GM19043 (cell line): ENCODE measurements at regions not wholly inside any gene's neighbourhood (a gene's known extent, or its start where the extent isn't known, plus 50 kb on each side); places are given as distances from the start of the nearest gene placed in this dataset.

Experiments used
- ATAC-seq: cut with Tn5 transposase; IDR thresholded peaks from one replicate; pipeline ENCODE4 v1.9.1; 2021; ENCODE audit warnings: low read depth; ENCODE audit not compliant: unreplicated experiment

- no peak for ATAC-seq
Measured at GRCh38 chr2:226077841-226078240, 678.3 kb downstream of the NYAP2 start.

DNA sequence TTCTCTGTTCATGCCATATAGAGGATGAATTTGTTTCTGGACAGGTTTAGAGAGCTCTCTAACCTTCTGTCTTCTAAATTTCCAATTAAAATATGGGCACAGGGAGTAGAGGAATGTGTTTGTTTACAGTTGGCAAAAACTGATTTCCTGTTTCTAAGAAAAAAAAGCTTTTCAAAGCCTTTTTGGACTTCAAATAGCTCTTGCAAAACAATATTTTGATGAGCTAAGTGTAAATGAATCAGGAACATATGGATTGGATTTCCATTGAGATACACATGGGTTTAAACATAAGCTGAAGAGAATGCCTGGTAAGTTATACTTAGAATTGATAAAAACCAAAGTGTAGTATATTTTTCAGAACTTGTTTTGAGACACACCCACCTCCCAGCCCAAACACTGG is 677.5 kb downstream of the NYAP2 start:
- ATAC-seq = no peak

GRCh38 chr2:226076529-226076928 is 677.0 kb downstream of the NYAP2 start:
- no peak for ATAC-seq

DNA sequence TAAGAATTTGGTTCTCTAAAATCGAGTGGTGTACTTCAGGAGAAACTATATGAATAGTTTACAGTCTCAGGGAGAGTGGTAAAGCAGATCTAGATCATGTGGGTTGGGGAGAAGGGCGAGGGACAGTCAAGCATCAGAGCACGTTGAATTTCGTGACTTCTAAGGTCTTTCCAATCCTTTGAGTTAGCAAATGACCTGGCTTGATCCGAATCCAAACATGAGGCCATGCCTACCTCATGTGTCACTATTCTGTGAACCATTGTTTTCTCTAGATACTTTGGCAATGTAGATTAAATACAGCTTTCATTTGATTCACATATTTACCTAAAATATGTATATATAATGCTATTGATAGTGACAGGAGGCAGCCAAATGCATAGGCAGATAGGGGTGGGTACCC is 674.9 kb downstream of the NYAP2 start:
- ATAC-seq = no peak

DNA sequence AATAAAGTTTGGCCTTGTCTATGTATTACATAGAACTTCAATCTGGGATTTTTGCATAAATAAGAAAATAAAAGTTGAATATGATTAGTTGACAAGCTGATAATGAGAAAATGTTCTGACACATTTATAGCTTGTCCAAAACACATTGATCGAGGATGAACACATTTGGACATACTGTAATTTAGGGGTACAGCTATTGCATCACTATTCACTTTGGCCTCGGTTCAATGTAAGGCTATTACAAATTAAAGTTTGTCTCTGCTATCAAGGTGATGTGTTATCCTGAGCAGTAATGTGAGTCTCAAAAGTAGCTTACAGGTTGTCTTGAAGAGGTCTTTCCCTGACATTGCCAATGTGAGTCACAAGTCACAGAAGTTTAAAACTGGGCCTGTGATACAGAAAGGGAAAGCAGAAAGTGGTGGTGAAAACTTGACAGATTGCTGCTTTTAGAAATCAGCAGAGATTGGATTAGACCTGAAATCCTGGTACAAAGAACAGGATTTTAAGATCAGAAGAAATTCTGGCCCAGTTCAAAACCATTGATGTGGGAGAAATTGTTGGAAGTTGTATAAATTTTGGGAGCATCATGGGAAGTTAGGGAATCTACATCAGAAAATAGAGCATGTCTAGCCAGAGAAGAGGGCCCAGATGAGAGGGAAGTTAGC is 674.1 kb downstream of the NYAP2 start:
- ATAC-seq = no peak

- ATAC-seq = no peak
Measured at GRCh38 chr2:226066873-226067272, 667.4 kb downstream of the NYAP2 start.

GRCh38 chr2:226066391-226066790 is 666.9 kb downstream of the NYAP2 start:
- ATAC-seq = no peak

- no peak for ATAC-seq
Measured at GRCh38 chr2:226064932-226065570, 665.5 kb downstream of the NYAP2 start.

DNA sequence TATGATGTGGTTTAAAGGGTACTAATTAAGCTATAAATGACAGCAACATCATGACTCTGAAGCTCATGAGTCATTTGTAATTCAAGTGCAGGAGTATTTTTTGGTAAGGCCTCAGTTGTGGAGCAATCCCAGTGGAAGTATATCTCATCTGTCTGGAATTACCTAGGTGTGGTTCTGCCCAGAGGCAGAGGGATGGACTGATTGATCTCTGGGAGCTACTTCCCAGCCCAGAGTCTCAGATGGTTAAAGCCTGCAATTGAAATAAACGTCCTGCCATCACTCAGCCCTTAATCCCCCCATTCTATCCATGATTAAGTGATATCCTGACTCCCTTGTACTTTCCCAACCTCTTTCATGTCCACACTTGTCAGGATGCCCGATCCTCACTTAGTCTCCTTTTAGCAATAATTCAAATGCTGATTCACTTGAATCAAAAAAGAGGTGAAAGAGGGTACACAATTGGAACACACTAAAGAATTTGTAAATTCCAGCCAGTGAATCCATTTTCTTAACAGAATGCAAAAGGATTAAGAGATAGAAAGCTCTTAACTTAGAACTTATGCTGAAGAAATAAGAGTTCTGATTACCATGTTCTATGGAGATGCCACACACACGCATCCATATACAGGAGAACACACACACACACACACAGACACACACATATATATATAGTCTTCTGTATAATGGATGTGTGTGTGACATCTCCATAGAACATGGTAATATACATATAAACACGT is 664.4 kb downstream of the NYAP2 start:
- no peak for ATAC-seq

DNA sequence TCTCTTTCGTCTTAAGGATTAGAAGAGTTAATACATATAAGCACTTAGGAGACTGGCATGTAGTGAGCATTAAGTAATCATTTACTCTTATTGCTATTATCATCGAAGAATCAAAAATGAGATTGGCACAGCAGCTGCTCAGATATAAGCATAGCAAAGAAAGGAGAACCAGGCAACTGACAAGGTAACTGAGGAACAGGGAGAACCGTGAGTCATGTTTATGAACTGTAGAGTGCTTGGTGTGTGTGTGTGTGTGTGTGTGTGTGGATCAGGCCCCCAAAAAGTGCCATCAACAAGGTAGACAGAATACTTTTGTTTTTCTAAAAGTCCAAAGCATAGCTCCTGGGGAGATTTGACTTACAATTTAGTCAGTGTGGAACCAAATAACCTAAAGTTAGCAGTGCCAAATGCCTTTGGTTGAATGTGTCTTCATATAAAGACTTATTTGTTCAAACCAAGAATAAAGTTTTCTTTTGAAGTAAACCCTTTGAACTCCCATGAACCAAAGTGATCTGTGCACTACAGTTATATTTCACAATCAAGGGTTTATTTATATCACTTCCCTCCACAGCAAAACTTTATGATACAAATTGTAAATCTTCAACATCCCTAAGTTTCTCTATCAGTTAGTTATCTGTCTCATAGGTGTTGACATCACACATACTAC is 660.6 kb downstream of the NYAP2 start:
- ATAC-seq = no peak

- no peak for ATAC-seq
Measured at GRCh38 chr2:226057914-226058313, 658.4 kb downstream of the NYAP2 start.

GRCh38 chr2:226057365-226057764 is 657.9 kb downstream of the NYAP2 start:
- ATAC-seq = no peak

GRCh38 chr2:226052772-226053416 is 653.4 kb downstream of the NYAP2 start:
- no peak for ATAC-seq

GRCh38 chr2:226050822-226051221 is 651.3 kb downstream of the NYAP2 start:
- no peak for ATAC-seq

DNA sequence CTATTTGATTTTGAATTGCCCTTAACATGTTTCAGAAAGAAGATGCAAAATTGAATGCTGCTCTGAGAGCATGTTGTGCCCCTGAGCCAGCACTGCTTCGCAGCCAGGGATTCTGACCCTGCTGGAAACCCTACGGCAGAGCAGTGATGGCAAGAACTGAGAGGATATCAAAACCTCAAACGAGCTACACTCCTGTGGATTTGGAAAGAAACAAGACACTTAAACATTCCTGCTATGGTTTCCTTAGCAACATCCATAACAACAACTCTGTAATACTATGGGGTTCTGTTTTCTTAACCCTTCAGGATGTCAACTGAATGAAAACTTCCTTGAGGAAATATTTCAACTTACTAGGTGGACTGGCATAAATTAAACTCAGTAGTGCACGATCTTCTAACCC is 649.1 kb downstream of the NYAP2 start:
- no peak for ATAC-seq

DNA sequence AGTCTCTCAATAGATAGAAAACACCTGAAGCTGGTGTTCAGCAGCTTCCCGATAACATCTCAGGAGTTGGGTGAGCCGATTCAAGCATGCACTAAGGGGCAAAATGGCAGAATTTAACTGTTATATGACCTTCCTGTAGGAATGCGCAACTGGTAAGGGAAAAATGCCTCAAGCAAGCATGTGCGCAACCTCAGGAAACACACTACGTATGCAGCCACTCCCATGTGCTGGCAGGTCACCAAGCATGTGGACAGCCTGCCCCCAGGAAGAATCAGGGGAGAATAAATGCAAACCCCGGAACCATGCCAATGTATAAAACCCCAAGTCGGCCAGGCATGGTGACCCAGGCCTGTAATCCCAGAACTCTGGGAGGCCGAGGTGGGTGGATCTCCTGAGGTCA is 645.6 kb downstream of the NYAP2 start:
- ATAC-seq = no peak

DNA sequence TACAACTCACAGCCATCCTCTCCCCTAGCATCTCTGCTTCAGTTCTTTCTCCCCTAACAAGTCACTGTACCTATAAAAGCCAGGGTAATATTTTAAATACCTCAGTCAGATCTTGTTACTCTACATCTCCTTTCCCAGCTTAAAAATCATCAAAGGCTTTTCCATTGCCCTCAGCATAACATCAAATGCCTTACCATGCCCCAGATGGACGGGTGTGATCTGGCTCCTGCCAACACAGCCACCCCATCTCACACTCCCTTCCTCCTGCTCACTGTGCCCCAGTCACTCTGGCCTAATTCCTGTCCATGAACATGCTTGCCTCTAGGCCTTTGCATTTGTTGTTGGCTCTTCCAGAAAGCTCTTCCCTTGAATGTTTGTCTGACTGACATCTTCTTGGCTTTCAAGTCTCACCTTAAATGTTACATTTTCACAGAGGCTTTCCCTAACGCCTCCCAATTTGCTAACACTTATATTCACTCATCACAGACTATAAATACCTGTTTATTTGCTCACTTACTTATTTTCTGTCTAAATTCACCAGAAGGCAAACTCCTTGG is 640.9 kb downstream of the NYAP2 start:
- no peak for ATAC-seq

- ATAC-seq = no peak
Measured at GRCh38 chr2:226037526-226037925, 638.0 kb downstream of the NYAP2 start.

DNA sequence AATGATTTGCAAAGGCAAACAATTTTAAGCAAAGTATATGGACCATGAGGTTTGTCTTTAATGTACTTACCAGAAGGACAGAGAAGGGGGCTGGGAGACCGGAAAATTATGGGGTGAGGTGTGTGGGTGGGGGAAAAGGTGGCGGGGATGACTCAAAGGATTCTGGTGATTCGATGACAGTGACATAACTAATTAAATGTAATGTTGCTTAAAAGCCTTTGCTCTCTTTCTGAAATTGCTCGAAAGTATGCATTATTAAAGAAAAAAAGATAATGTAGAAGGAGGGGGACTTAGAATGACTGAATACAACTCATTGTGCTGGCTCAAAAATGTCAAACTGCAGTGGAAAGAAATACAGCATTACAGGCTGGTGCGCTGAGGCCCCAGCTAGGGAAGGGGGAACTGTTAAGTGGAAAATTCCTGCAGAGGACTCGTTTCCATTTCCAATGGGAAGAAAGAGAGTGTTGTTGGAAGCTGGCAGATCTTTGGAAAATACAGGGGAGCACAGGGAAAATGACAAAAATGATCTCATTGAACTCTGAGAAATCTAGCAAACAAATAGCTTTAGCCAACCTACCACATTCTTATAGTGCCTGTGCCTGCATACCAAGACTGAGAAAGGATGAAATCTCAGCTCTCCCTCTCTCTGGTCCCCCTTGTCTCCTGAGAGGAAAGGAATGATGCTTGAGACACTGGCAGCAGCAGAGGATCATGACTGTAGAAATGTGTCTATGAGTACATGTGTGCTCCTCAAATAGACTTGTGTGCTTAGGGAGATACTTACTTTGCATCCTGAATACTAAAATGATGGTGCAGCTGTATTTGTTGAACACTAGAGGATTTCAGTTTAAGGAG is 632.4 kb downstream of the NYAP2 start:
- no peak for ATAC-seq
